NCI-H2227 treated with DMSO at 0.1 percent for 48 hours (cell line): ENCODE measurements at regions not wholly inside any gene's neighbourhood (a gene's known extent, or its start where the extent isn't known, plus 50 kb on each side); places are given as distances from the start of the nearest gene placed in this dataset.

Experiments
- DNase-seq: peaks from one replicate; lab custom pipeline; 2025; lab: John Stamatoyannopoulos, UW

DNA sequence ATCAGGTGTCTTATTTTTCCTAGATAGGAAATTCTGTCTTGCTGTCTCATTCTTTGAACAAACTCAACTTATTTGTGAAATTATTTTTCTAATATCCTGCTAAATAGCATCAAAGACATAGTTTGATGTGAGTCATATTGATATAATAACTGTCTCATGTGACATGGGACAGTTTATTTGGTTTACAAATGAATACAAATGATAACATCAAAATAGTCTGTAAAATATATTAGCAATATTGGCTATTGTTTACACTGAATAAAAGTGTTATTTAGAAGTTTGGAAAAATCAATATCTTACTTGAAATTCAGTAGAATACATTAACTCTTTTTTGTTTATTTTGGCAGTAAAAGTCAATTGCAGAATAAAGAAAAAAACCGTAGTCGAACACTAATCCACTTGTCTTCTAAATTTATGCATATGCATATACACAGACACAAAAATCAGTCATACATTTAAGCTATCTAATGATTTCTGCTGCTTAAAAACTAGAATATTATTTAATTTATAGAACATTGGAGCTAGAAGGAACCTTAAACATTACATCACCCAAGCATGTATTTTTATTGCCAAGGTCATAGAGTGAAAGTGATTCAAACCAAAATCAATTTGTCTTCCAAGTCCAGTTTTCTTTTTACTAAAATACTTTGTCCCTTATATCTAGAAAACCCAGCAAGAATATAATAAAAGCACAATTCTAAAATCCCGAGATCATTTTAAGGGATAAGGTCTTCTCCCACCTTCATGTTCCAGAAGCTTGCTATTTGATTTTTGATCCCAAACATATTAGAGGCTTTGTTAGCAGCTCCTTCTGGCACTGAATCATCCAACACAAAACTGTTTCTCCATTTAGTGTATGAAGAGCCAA, 776.5 kb upstream of the SLITRK1 start:
- no peak for DNase-seq

DNA sequence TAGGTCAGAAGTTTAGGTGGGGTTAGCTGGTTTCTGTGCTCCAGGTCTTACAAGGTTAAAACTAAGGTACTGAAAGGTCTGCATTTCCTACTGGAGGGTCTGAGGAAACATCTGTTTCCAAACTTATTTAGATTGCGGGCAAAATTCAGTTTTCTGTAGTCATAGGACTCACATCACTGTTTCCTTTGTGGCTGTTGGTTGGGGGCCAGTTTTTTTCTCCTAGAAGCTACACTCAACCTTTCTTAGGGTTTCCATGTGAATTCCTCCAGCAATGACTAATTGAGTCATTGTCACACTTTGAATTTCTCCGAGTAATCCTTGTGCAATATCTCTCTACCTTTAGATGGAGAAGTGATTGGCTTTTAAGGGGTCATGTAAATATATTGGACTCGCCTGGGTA, 773.4 kb upstream of the SLITRK1 start:
- no peak for DNase-seq

DNA sequence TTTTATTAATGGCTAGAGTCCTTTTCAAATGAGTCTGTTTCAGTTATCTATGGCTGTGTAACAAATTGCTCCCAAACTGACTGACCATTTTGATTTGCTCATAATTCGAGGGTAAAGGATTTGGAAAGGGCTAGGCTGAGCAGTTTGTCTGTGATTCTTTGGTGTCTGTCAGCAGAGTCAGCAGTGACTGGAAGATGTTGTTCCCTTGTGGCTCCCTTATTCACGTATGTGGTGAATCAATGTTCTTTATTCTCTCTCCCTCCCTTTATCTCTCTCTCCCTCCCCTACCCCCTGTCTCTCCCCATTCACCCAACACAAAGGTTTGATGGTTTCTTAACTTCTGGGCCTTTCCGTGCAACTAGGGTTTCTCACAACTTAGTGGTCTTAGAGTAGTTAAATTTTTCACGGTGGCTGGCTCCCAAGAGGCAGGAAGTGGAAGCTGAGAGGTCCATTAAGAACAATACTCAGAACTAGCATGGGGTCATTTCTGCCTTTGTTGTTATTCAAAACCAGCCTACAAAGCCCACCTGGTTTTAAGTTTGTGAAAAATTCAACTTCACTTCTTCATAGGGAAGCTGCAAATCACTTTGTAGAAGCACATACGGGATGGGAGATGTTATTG, 772.5 kb upstream of the SLITRK1 start:
- no peak for DNase-seq

DNA sequence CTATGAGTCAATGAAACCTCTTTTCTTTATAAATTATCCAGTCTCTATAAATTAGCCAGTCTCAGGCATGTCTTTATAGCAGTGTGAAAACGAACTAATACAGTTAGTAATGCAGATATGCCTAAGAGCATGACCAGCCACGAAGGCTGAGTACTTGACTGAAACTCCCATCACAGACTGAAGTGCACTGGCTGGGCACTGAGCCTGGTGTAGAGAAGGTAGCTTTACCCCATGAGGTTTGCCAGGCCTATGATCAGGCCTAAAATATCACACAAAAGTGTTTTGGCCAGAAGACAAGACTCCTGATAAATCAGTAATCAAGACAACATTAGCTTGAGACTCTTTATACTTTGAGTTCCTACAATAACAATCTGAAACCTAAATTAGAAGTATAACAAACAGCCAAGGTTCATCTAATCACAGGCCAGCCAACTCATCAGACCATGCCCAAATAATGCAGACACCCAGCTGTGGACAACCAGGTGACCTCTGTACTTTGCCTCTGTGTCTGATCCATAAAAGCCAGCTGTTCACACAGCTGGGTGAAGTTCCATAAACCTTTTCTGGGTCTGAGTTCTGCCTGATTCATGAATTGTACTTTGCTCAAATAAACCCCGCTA, 771.8 kb upstream of the SLITRK1 start:
- no peak for DNase-seq

- DNase-seq: no peak
These were observed 769.4 kb upstream of the SLITRK1 start for GRCh38 chr13:84651705-84652104.

- no peak for DNase-seq
These were observed 769.0 kb upstream of the SLITRK1 start for GRCh38 chr13:84651288-84651687.

- no peak for DNase-seq
These were observed 767.6 kb upstream of the SLITRK1 start for GRCh38 chr13:84649853-84650252.

- DNase-seq: no peak
These were observed 765.9 kb upstream of the SLITRK1 start for GRCh38 chr13:84648069-84648640.

DNA sequence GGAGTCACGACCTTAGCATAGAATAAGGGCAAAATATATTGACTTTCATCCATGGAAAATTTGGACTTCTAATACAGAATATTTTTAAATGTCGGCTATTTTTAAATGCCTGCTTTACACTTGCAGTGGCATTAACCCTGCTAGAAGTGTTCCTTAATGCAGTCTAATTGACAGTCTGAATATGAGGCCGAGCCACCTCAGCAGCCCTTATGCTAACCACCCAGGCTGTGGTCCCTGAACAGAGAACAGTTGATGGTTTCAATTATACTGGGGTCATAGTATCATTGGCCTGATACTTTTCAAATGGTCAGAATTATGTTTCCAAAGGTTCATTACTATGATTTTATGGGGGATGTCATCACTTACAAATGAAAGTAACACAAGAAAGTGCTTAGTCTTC, 764.7 kb upstream of the SLITRK1 start:
- no peak for DNase-seq

GRCh38 chr13:84645196-84646012, 763.1 kb upstream of the SLITRK1 start:
- DNase-seq: no peak

- DNase-seq: no peak
These were observed 759.2 kb upstream of the SLITRK1 start for GRCh38 chr13:84641491-84641890.

- DNase-seq: no peak
These were observed 758.4 kb upstream of the SLITRK1 start for GRCh38 chr13:84640691-84641090.

DNA sequence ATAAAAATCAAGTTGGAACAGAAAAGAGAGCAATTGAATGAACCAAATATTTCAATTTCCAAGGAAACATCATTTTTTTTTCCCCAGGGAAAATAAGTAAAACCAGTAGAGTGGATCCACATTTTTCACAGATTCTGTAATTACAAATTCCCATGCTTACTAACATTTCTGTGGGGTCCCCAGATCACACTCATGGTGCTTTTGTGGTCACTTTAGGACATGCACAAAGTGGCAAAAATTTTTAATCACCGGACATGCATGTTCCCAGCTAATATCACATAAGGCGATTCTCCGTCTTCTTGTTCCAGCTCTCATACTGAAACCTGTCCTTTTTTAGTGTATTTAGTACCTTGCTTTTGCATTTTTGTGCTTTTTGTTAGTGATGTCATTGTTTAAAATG, 748.2 kb upstream of the SLITRK1 start:
- no peak for DNase-seq

DNA sequence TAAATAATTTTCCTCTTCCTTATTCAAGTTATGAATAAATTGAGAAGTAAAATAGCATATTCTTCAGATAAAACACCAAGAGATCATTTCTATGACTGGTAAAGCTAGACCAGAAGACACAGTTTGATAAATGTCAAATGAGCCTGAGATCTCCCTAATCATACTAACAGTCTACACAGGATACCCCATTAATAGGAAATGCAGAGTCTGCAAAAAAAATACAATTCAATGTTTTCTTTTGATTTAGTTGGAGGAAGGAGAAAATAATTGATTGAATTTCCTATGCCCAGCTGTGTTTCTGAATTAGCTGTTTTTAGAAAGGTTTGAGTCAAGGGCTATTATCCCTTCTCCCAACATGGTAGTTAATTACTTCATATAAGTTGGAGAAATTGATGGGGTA, 734.6 kb upstream of the SLITRK1 start:
- DNase-seq: no peak

DNA sequence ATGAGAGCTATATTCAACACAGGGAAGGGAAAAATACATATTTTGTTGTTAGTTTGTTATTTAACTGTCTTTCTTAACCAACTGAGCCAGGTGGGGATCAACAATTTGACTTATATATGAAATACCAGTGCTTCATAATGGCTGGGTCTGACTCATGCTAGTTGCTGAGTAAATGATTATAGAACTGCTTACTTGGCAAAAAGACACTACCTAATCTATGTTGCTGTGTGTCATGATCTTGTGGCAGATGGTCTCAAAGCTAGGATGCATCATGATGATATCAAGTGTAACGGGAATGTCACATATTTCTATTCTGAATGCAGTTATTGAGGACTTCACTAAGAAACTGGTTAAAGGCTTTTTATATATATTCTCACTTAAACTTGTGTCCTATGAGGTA, 727.4 kb upstream of the SLITRK1 start:
- no peak for DNase-seq

- DNase-seq: no peak
These were observed 725.2 kb upstream of the SLITRK1 start for GRCh38 chr13:84607261-84608013.

DNA sequence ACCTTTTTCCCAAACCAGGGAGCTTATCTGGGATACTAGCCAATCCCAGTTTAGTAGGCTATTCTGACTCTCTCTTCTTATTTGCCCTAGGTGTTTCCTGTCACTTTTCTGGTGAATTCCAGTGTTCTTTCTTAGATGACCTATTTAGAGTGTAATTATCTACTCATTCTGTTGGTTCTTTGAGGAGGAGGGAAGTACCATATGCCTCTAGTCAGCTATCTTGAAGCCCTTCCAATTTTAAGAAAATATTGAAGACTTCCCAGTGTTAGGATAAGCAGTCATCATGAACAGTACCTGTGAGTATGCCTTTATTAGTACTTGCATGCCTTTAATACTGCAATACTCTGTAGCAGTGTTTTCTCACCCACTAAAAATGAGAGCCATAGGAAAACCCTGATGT, 724.3 kb upstream of the SLITRK1 start:
- DNase-seq: no peak

DNA sequence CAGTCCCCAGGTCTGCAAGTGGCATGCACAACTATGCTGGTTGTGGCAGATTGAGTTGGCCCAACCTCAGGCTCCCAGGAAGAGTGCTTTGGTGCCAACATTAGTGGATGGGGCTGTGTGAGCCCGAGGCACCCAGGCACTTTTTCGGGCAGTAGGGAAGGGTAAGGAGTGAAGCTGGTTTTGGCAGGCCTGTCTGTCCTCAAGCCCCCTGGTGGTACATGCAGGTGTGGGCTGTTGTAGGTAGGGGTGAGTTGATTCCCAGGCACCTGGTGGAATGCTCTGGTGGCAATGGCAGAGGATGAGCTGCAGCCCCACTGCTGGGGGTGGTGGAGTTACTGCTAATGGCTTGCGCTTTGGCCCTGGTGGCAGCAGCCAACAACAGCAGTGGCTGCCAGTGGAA, 723.7 kb upstream of the SLITRK1 start:
- no peak for DNase-seq

DNA sequence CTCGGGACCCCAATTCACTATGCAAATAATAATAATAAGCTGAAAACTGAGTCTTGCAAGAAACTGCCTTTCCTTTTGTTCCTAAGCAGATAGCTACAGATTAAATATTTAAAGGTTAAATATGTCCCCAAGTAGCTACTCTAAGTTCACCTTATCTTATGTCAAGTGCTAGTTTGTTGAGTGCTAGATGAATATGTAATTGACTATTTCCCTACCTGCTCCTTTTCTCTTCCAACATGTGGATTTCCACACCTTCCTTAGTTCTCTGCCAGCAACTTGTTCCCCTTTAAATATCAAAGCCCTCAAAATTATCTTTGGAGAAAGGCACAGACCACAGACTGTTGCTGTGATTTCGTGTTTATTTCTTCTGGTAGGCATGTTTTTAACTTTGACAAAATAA, 709.2 kb upstream of the SLITRK1 start:
- DNase-seq: no peak

GRCh38 chr13:84590663-84591062, 708.4 kb upstream of the SLITRK1 start:
- DNase-seq: no peak

- no peak for DNase-seq
These were observed 705.7 kb upstream of the SLITRK1 start for GRCh38 chr13:84588023-84588422.
